Tibial artery (tissue), 4 donors: ENCODE measurements at regions not wholly inside any gene's neighbourhood (a gene's known extent, or its start where the extent isn't known, plus 50 kb on each side); places are given as distances from the start of the nearest gene placed in this dataset.

ENCODE experiments used
- DNase-seq, 2 donors: peaks; one replicate each; pipeline ENCODE4 v3.0.0-alpha.2; 2019
- H3K27ac ChIP-seq, 2 donors: fragments of 200-600 bp; sonication (generic) in 1 of 2; 1 replicate in 1 of 2; 2 replicates in 1 of 2; pipeline ENCODE4 v1.5.1; 2018 to 2019; ENCODE audit warnings: mild to moderate bottlenecking in 1 of 2
- H3K27me3 ChIP-seq, 2 donors: fragments of 200-600 bp; sonication (generic) in 1 of 2; one replicate each; pipeline versions ENCODE4 v1.5.1 to v1.6.0; 2016 to 2019
- H3K36me3 ChIP-seq, 3 donors: fragments of 200-600 bp; sonication (generic) in 2 of 3; one replicate each; pipeline ENCODE4 v1.5.1; 2016 to 2019; ENCODE audit warnings: mild to moderate bottlenecking in 2 of 3
- H3K4me1 ChIP-seq, 4 donors: fragments of 200-600 bp; sonication (generic) in 2 of 4; 1 replicate in 3 of 4; 2 replicates in 1 of 4; pipeline ENCODE4 v1.5.1; 2016 to 2019
- H3K4me3 ChIP-seq, 2 donors: fragments of 200-600 bp; sonication (generic) in 1 of 2; 1 replicate in 1 of 2; 2 replicates in 1 of 2; pipeline ENCODE4 v1.5.1; 2018 to 2019; ENCODE audit warnings: mild to moderate bottlenecking in 2 of 2
- H3K9me3 ChIP-seq, 3 donors: fragments of 200-600 bp; sonication (generic) in 1 of 3; one replicate each; pipeline ENCODE4 v1.5.1; 2016 to 2019
- CTCF ChIP-seq, 2 experiments: fragments of 200-600 bp in 1 of 2; fragments of 450-650 bp in 1 of 2; IDR thresholded peaks; one replicate each; pipeline ENCODE4 v1.5.1; 2017 to 2019; ENCODE audit warnings: antibody characterized with exemption in 2 of 2, mild to moderate bottlenecking in 1 of 2, moderate library complexity in 1 of 2
- intact Hi-C: fragments of 100-400 bp; cut with DNase I; formaldehyde crosslinking; loops from one replicate; pipeline ENCODE4 v1.15.0; 2023; ENCODE audit warnings: low total_unique reads

DNA sequence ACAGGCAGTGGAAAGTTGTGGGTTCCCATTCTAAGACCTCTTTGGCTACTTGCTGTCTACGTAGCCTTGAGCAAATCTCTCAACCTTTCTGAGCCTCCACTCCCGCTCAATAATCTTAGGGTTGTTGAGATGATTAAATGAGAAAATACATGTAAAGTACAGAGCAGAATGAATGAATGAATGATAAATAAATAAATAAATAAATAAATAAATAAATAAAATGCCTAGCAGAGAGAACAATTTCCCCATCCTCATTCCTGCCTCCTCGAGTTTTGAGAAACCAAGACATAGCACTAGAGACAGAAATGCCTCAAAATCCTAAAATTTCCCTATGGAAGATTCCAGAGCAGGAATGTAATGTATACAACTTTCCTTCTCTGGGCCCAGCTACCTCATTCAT is 128.3 kb upstream of the RAD23B start:
- Histone ChIP-seq H3K4me3 (no peak overlapping the region), H3K36me3 (no peaks in the 10 kb centered on the region), H3K4me1 (no peaks in the 10 kb centered on the region), H3K27ac (no peak overlapping the region), H3K9me3 (no peaks in the 10 kb centered on the region), H3K27me3 (no peaks in the 10 kb centered on the region)
- DNase-seq, result no peak
- intact Hi-C loops, result no loop called here
- TF ChIP-seq CTCF (IDR thresholded peaks at IDR 0.05), result no peak

- no peak for DNase-seq
- H3K27ac ChIP-seq, result no peak overlapping the region
- intact Hi-C loops, result no loop called here
- H3K4me3 ChIP-seq, result no peak overlapping the region
- H3K27me3 ChIP-seq, result no peaks in the 10 kb centered on the region
- TF ChIP-seq CTCF (IDR thresholded peaks at IDR 0.05), result no peak
- no peaks in the 10 kb centered on the region for H3K36me3 ChIP-seq
- H3K9me3 ChIP-seq, result no peaks in the 10 kb centered on the region
- H3K4me1 ChIP-seq, result no peaks in the 10 kb centered on the region
Measured at GRCh38 chr9:107155244-107155817, 127.7 kb upstream of the RAD23B start.

DNA sequence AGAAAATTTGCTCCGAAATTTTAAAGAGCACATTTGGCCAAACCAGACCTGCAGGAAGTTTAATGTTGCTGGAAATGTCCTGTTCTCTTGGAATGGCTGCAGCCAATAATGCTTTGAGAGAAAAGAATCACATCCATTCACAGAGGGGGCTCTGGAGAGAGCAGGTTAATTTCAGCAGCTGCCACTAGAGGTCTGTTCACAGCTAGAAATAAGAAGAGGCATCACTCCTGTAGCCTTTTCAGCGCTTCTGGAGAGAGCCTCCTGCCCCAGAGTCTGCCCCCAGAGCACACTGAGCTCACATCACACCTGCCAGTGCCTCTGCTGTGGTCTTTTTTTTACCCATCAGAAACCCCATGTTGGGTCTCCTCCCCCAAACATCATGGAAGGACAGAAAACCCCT is 124.8 kb upstream of the RAD23B start:
- peak in 1 of 2 experiments; percentile 10 for TF ChIP-seq CTCF (IDR thresholded peaks at IDR 0.05)
- Histone ChIP-seq H3K27ac (no peak overlapping the region), H3K4me1 (no peaks in the 10 kb centered on the region), H3K36me3 (no peaks in the 10 kb centered on the region), H3K4me3 (no peak overlapping the region), H3K9me3 (peaks cover 0 to 4% (median 0%) of the 10 kb centered on the region in 3 donors), H3K27me3 (peaks cover 0 to 2% of the 10 kb centered on the region in 2 donors)
- no peak for DNase-seq
- intact Hi-C loops, result no loop called here

DNA sequence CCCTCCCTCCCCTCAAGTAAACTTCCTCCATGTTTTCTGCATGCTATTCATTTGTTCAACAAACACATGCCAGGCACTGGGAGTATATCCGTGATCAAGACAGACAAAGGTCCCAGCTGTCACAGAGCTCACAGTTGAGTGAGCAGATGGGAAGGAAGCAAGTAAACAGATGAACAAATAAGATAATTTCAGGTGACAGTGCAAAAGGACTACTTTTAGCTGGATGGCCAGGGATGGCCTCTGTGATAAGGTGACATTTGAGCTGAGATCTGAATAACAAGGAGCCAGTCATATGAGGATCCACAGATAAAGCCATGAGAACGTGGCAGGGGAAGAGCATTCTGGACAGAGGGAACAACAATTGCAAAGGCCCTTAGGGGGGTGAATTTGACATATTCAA is 121.7 kb upstream of the RAD23B start:
- intact Hi-C loops, result no loop called here
- Histone ChIP-seq H3K36me3 (no peaks in the 10 kb centered on the region), H3K4me3 (no peak overlapping the region), H3K27ac (no peak overlapping the region), H3K27me3 (peaks cover 0 to 2% of the 10 kb centered on the region in 2 donors), H3K4me1 (no peaks in the 10 kb centered on the region), H3K9me3 (peaks cover 0 to 4% (median 0%) of the 10 kb centered on the region in 3 donors)
- no peak for TF ChIP-seq CTCF (IDR thresholded peaks at IDR 0.05)
- no peak for DNase-seq

- peaks cover 0 to 5% of the 10 kb centered on the region in 2 donors for H3K27me3 ChIP-seq
- H3K9me3 ChIP-seq, result peaks cover 0 to 4% (median 0%) of the 10 kb centered on the region in 3 donors
- no peaks in the 10 kb centered on the region for H3K4me1 ChIP-seq
- DNase-seq, result no peak
- H3K27ac ChIP-seq, result no peak overlapping the region
- no peak overlapping the region for H3K4me3 ChIP-seq
- H3K36me3 ChIP-seq, result no peaks in the 10 kb centered on the region
- intact Hi-C loops, result no loop called here
- TF ChIP-seq CTCF (IDR thresholded peaks at IDR 0.05), result no peak
Measured at GRCh38 chr9:107163370-107163769, 119.7 kb upstream of the RAD23B start.

GRCh38 chr9:107169796-107170195 is 113.3 kb upstream of the RAD23B start:
- H3K4me1 ChIP-seq, result no peaks in the 10 kb centered on the region
- H3K36me3 ChIP-seq, result no peaks in the 10 kb centered on the region
- H3K4me3 ChIP-seq, result no peak overlapping the region
- no peaks in the 10 kb centered on the region for H3K9me3 ChIP-seq
- H3K27me3 ChIP-seq, result peaks cover 0 to 3% of the 10 kb centered on the region in 2 donors
- DNase-seq, result no peak
- intact Hi-C loops, result no loop called here
- TF ChIP-seq CTCF (IDR thresholded peaks at IDR 0.05), result no peak
- no peak overlapping the region for H3K27ac ChIP-seq
